Astrocyte of the spinal cord (primary cell): ENCODE measurements at regions not wholly inside any gene's neighbourhood (a gene's known extent, or its start where the extent isn't known, plus 50 kb on each side); places are given as distances from the start of the nearest gene placed in this dataset.
A peak's percentile ranks its signal among the peaks of the same experiment; 100 is the strongest.

ENCODE experiments used
- DNase-seq: peaks from one replicate; pipeline ENCODE4 v3.0.0; 2011; ENCODE audit warnings: low read depth, low spot score
- H3K4me3 ChIP-seq: 2 replicates; pipeline ENCODE4 v1.5.1; 2011; ENCODE audit warnings: low read depth, mild to moderate bottlenecking, low read length, moderate library complexity
- in situ Hi-C: cut with HindIII; loops from 2 replicates; pipeline ENCODE4 v1.10.0; 2017; ENCODE audit warnings: low sequenced_read_pairs
- TF ChIP-seq, protein P1 (sequence below): IDR thresholded peaks from 2 replicates; pipeline ENCODE4 v1.5.1; 2012; ENCODE audit warnings: low read depth, mild to moderate bottlenecking, low read length, inconsistent platforms

DNA sequence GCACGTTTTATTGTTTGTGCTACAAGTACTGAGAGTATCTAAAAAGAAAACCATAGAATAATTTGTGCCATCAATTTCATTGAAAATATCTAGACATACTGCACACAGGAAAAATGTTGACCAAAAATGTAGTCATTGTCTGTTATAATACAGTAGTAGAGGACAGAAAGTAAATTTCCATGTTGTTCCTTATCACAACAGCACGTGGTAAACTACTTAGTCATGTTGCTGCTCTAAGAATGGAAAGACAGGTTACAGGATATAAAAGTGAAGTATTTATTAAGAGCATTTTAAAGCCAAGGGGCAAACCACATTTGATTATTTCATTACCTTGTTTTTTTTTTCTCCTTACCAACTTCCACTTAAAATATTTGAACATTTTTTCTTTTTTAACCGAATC is 89.0 kb upstream of the CEP85L start:
- no peak for DNase-seq
- no peak overlapping the region for H3K4me3 ChIP-seq
- TF ChIP-seq, protein P1, sequence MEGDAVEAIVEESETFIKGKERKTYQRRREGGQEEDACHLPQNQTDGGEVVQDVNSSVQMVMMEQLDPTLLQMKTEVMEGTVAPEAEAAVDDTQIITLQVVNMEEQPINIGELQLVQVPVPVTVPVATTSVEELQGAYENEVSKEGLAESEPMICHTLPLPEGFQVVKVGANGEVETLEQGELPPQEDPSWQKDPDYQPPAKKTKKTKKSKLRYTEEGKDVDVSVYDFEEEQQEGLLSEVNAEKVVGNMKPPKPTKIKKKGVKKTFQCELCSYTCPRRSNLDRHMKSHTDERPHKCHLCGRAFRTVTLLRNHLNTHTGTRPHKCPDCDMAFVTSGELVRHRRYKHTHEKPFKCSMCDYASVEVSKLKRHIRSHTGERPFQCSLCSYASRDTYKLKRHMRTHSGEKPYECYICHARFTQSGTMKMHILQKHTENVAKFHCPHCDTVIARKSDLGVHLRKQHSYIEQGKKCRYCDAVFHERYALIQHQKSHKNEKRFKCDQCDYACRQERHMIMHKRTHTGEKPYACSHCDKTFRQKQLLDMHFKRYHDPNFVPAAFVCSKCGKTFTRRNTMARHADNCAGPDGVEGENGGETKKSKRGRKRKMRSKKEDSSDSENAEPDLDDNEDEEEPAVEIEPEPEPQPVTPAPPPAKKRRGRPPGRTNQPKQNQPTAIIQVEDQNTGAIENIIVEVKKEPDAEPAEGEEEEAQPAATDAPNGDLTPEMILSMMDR, result no peak
- in situ Hi-C loops, result no loop called here

DNA sequence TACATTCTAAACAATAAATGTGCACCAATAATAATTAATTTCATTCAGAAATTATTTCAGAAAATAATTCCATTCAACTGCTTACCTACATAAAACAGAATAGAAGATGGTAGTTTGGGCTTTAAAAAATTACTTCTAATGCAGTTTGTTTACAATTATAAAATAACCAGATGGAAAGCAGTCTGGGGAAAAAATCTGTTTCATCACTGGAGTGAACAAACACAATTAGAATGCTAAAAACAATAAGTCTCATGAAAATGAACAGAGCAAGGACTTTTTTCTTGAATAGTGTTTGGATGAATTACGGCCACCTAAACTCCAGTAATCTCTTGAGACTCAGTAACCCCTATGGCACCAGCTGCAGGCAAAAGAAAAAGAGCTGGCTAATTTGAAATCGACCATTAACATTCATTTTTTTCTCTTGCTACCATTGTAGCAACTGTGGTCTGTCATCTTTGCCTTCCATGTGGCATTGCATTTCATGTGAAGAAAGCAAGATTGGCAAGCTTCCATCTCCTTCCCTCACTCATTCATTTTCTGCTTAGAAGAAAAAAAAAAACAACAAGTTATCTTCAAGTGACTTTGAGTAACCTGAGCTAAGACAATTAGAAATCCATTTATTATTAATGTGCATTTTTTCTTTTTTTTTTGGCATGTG is 88.4 kb upstream of the CEP85L start:
- no peak overlapping the region for H3K4me3 ChIP-seq
- peak; percentile 15 for DNase-seq
- TF ChIP-seq, protein P1, result no peak
- in situ Hi-C loops, result no loop called here

DNA sequence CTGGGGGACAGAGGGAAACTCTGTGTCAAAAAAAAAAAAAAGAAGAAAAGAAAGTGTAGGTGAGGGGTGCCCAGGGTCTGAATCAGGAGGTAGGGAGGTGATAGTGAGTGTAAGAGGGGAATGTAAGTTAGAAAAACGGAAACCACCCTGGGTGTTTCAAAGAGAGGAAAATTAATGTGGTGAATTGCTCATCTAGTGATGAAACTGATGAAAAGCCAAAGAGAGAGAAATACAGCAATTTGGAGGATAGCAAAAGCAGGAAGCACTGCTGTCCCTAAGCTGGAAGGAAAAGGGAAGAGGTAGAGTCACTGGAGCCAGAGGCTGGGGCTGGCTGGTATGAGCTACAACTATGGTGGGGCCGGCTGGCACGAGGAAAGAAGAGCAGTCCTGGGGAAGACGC is 85.0 kb upstream of the CEP85L start:
- TF ChIP-seq, protein P1, result no peak
- in situ Hi-C loops, result no loop called here
- H3K4me3 ChIP-seq, result no peak overlapping the region
- no peak for DNase-seq

DNA sequence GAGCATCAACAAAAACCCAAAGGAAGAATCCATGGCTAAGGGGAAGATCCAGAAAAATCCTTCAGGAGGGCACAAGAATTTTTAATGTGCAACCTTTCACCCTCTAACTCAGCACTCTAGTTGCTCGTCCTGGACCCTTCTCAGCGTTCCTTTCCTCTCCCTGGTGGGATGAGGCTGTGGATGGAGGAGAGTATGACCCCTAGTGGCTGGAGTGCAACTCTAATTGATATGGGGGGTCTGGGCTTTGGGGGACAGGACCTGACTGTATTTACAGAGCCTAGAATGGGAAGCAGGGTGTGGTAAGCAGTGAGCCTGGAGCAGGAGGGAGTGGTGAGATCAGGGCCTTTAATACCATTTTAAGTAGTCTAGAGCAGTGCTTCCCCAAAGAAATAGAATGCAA is 83.9 kb upstream of the CEP85L start:
- H3K4me3 ChIP-seq, result no peak overlapping the region
- TF ChIP-seq, protein P1, result peak; percentile 55
- in situ Hi-C loops, result no loop called here
- DNase-seq, result no peak

DNA sequence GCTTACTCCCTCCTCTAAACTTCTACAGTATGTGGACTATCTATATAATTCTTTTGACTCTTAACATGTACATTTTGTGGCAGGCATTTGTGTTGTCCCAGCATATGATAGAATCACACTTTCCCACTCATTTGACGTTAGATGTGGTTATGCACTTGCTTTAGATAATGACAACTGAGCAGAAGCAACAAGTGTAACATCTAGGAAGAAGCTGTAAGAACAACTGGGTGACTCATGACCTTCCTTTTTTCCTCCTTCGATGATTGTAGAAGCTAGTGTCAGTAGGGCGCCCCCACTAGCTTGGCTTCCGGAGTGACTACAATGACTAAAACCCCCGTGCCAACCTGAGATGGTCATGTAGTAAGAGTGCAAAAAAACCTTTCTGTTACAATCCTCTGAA is 74.6 kb upstream of the CEP85L start:
- DNase-seq, result no peak
- TF ChIP-seq, protein P1, result no peak
- in situ Hi-C loops, result no loop called here
- H3K4me3 ChIP-seq, result no peak overlapping the region

DNA sequence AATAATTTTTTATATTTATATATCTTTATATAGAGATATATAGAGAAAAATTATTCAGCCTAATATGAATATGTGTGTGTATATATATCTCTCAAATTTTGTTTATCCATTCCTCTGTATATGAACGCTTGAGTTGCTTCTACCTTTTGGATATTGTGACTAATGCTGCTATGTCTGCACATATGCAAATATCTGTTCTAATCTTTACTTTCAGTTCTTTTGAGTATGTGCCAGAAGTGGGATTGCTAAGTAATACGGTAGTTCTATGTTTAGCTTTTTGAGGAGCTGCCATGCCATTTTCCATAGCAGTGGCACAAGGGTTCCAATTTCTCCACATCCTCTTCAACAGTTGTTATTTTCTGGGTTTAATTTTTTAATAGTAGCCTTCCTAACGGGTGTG is 72.8 kb upstream of the CEP85L start:
- peak; percentile 12 for DNase-seq
- in situ Hi-C loops, result no loop called here
- TF ChIP-seq, protein P1, result no peak
- H3K4me3 ChIP-seq, result no peak overlapping the region
